ENCODE measurements at regions not wholly inside any gene's neighbourhood (a gene's known extent, or its start where the extent isn't known, plus 50 kb on each side); places are given as distances from the start of the nearest gene placed in this dataset.
"Not testable (repeated sequence)": the region's sequence is repeated elsewhere in the genome, so short reads cannot be mapped to it uniquely, and the experiment has no call there.

DNA sequence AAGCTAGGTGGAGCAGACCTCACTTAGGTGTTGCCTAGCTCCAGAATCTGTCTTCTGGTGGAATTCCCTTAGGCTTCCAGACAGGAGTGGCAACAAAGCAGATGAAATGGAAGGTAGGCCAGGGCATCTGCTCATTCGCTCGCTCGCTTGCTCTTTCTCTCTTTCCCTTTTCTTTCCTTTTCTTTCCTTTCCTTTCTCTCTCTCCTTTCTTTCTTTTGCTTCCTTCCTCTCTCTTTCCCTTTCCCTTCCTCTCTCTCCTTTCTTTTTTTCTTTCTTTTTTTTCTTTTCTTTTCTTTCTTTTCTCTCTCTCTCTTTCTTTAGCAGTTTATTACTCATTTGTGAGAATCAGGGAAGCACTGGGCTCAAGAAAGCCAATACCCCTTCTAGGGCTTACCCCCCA is 56.1 kb upstream of the NBPF19 start:
- TF ChIP-seq POLR2A (IDR thresholded peaks at IDR 0.05) = not testable (repeated sequence)
- TF ChIP-seq, protein P1, sequence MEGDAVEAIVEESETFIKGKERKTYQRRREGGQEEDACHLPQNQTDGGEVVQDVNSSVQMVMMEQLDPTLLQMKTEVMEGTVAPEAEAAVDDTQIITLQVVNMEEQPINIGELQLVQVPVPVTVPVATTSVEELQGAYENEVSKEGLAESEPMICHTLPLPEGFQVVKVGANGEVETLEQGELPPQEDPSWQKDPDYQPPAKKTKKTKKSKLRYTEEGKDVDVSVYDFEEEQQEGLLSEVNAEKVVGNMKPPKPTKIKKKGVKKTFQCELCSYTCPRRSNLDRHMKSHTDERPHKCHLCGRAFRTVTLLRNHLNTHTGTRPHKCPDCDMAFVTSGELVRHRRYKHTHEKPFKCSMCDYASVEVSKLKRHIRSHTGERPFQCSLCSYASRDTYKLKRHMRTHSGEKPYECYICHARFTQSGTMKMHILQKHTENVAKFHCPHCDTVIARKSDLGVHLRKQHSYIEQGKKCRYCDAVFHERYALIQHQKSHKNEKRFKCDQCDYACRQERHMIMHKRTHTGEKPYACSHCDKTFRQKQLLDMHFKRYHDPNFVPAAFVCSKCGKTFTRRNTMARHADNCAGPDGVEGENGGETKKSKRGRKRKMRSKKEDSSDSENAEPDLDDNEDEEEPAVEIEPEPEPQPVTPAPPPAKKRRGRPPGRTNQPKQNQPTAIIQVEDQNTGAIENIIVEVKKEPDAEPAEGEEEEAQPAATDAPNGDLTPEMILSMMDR (IDR thresholded peaks at IDR 0.05) = not testable (repeated sequence)

Data from lower leg skin (tissue), 3 donors.